K562 (cell line): ENCODE measurements at regions not wholly inside any gene's neighbourhood (a gene's known extent, or its start where the extent isn't known, plus 50 kb on each side); places are given as distances from the start of the nearest gene placed in this dataset.

ENCODE experiments used
- ATF6 ChIP-seq: sonication (generic); formaldehyde crosslinking; IDR thresholded peaks from 2 replicates; pipeline ENCODE4 v1.4.0; 2020; ENCODE audit warnings: mild to moderate bottlenecking, missing genetic modification reagents
- CHD4 ChIP-seq: fragments of 200-600 bp; sonication (generic); IDR thresholded peaks from 3 replicates; pipeline ENCODE4 v1.6.1; 2012; ENCODE audit warnings: low read depth, mild to moderate bottlenecking, mixed read lengths, low read length, inconsistent platforms; ENCODE audit not compliant: insufficient read depth, insufficient replicate concordance, poor library complexity, severe bottlenecking
- E2F4 ChIP-seq: sonication (generic); formaldehyde crosslinking; IDR thresholded peaks from 2 replicates; pipeline ENCODE4 v1.8.0; 2022; ENCODE audit warnings: mild to moderate bottlenecking, low read depth, missing genetic modification reagents

GRCh38 chr11:13551834-13552233 lies 56.0 kb upstream of the PTH start:
- TF ChIP-seq ATF6 (CRISPR knock-in tag) = no peak
- TF ChIP-seq E2F4 (CRISPR knock-in tag) = no peak
- no peak for TF ChIP-seq CHD4
